Breast epithelium (tissue), 4 donors: ENCODE measurements at regions not wholly inside any gene's neighbourhood (a gene's known extent, or its start where the extent isn't known, plus 50 kb on each side); places are given as distances from the start of the nearest gene placed in this dataset.

Experiments
- DNase-seq, 2 donors: peaks; one replicate each; pipeline ENCODE4 v3.0.0-alpha.2; 2019; ENCODE audit warnings: low spot score in 2 of 2
- H3K27ac ChIP-seq, 2 donors: fragments of 200-600 bp; sonication (generic) in 1 of 2; one replicate each; pipeline ENCODE4 v1.5.1; 2016 to 2019; ENCODE audit warnings: mild to moderate bottlenecking in 1 of 2
- H3K27me3 ChIP-seq, 2 donors: fragments of 200-600 bp; sonication (generic) in 1 of 2; one replicate each; pipeline versions ENCODE4 v1.5.1 to v1.6.0; 2017 to 2019; ENCODE audit warnings: control low read depth in 1 of 2, mild to moderate bottlenecking in 1 of 2
- H3K36me3 ChIP-seq: fragments of 200-600 bp; one replicate; pipeline ENCODE4 v1.5.1; 2019
- H3K4me1 ChIP-seq, 2 donors: fragments of 200-600 bp; sonication (generic); one replicate each; pipeline ENCODE4 v1.5.1; 2016 to 2019; ENCODE audit warnings: control low read depth in 1 of 2
- H3K4me3 ChIP-seq, 3 donors: fragments of 200-600 bp; sonication (generic); 1 replicate in 2 of 3; 2 replicates in 1 of 3; pipeline ENCODE4 v1.5.1; 2016 to 2019; ENCODE audit warnings: mild to moderate bottlenecking in 3 of 3, moderate library complexity in 2 of 3
- H3K9me3 ChIP-seq, 2 donors: fragments of 200-600 bp; sonication (generic) in 1 of 2; one replicate each; pipeline ENCODE4 v1.5.1; 2016 to 2019; ENCODE audit warnings: control low read depth in 1 of 2
- POLR2A ChIP-seq: fragments of 450-650 bp; IDR thresholded peaks from one replicate; pipeline ENCODE4 v1.6.1; 2016; ENCODE audit warnings: antibody characterized with exemption, mild to moderate bottlenecking, moderate library complexity
- POLR2AphosphoS5 ChIP-seq, 3 donors: sonication (generic); formaldehyde crosslinking; IDR thresholded peaks; one replicate each; pipeline ENCODE4 v1.6.1; 2017; ENCODE audit warnings: antibody characterized with exemption in 3 of 3
- intact Hi-C: fragments of 100-400 bp; cut with DNase I; formaldehyde crosslinking; loops from one replicate; pipeline ENCODE4 v1.15.1; 2023; ENCODE audit warnings: low total_unique reads
- TF ChIP-seq, protein P1 (sequence below), 3 donors: fragments of 450-650 bp; IDR thresholded peaks; one replicate each; pipeline ENCODE4 v1.5.1; 2016 to 2017; ENCODE audit warnings: antibody characterized with exemption in 3 of 3, mild to moderate bottlenecking in 3 of 3, moderate library complexity in 3 of 3

DNA sequence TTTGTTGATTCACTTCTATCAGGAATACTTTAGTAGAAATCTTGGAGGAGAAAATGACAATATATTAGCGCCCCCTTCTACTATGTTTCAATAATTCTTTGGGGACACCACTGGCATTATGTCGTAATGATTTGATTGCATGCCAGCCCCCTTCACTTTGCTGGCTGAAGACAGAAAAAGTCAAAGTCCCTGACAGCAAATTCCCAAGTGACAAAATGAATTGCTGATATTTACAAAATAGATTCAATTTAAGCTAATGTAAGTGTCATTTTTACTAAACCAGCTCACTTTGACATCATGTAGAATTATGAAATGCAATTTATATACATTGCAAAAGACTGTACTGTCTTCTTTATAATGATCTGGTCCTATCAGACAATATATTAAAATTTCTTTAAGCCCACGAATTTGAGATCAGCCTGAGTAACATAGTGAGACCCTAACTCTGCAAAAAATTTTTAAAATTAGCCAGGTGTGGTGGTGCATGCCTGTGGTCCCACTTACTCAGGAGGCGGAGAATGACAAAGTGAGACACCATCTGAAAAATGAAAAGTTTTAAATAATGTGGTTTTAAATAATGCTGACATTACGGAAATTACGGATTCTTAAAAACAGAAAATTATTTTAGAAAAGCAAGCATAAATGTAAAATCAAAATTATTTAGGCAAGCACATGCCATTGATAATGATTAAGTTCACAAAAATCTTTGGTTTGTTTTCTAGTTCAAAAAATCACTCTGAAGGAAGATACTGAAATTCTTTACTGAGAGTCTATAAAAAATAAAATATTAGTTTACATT, 520.1 kb upstream of the PKDCC start:
- intact Hi-C loops, result no loop called here
- H3K27ac ChIP-seq, result no peak overlapping the region
- H3K36me3 ChIP-seq, result no peaks in the 10 kb centered on the region
- no peak for TF ChIP-seq POLR2AphosphoS5 (IDR thresholded peaks at IDR 0.05)
- no peak for TF ChIP-seq POLR2A
- TF ChIP-seq, protein P1, sequence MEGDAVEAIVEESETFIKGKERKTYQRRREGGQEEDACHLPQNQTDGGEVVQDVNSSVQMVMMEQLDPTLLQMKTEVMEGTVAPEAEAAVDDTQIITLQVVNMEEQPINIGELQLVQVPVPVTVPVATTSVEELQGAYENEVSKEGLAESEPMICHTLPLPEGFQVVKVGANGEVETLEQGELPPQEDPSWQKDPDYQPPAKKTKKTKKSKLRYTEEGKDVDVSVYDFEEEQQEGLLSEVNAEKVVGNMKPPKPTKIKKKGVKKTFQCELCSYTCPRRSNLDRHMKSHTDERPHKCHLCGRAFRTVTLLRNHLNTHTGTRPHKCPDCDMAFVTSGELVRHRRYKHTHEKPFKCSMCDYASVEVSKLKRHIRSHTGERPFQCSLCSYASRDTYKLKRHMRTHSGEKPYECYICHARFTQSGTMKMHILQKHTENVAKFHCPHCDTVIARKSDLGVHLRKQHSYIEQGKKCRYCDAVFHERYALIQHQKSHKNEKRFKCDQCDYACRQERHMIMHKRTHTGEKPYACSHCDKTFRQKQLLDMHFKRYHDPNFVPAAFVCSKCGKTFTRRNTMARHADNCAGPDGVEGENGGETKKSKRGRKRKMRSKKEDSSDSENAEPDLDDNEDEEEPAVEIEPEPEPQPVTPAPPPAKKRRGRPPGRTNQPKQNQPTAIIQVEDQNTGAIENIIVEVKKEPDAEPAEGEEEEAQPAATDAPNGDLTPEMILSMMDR (IDR thresholded peaks at IDR 0.05), result no peak
- no peak for DNase-seq
- H3K4me3 ChIP-seq, result no peak overlapping the region
- H3K4me1 ChIP-seq, result no peaks in the 10 kb centered on the region
- no peaks in the 10 kb centered on the region for H3K27me3 ChIP-seq
- no peaks in the 10 kb centered on the region for H3K9me3 ChIP-seq

DNA sequence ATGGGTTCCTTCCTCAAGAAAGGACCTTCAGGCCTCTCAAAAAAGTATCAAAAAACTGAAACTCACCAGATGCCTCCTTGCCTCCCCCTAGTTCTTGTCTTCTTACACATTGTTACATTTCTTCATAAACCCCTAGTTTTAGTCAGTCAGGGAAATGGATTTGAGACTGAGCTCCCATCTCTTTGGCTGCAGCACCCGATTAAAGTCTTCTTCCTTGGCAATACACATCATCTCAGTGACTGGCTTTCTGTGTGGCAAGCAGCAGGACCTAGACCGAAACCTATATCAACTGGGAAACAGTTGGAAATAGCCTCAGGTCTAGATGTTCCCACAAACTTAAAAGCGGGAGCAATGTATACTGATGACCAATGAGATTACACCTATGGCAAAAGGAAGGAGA, 512.2 kb upstream of the PKDCC start:
- Histone ChIP-seq H3K9me3 (no peaks in the 10 kb centered on the region), H3K4me3 (no peak overlapping the region), H3K27me3 (no peaks in the 10 kb centered on the region), H3K36me3 (no peaks in the 10 kb centered on the region), H3K27ac (no peak overlapping the region), H3K4me1 (no peaks in the 10 kb centered on the region)
- TF ChIP-seq, protein P1 (IDR thresholded peaks at IDR 0.05), result no peak
- TF ChIP-seq POLR2A, result no peak
- no peak for TF ChIP-seq POLR2AphosphoS5 (IDR thresholded peaks at IDR 0.05)
- intact Hi-C loops, result no loop called here
- DNase-seq, result no peak

DNA sequence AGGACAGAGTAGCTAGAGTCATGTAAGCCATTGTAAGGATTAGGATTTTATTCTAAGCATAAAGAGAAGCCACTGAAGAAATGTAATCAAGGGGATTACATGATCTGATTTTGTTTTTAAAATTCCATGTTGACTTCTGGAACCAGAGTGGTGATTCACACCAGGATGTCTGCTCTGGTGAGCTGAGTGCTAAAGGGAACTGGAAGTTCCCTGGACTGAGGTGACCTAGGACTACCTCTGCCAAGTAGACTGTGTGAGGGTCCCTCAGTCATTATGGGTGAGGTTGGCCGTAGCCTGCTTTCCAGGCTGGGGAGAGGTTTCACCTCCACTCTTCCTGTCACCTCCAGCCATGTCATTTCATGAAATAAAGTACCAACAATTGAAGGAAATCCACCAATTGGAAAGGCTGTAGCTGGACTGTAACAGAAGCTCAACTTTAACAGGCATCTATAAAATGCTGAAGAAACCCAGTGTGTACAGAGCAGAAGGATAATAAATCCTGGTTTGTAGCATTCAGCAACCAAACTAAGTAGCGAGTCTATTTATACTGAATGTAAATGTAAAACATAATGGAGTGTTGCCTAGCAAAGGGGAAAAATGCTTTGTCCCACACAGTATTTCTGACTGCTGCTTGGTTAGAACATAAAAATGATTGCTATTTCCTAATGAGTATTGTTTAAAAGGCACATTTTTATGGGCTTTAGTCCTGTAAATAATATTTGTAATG, 507.4 kb upstream of the PKDCC start:
- no peak for DNase-seq
- intact Hi-C loops, result loop anchor here (5.0 kb wide), 1 partner anchor 282 kb away; no protein-coding TSS in a partner anchor
- TF ChIP-seq POLR2A (no peak), POLR2AphosphoS5 (IDR thresholded peaks at IDR 0.05) (no peak)
- TF ChIP-seq, protein P1 (IDR thresholded peaks at IDR 0.05), result no peak
- no peaks in the 10 kb centered on the region for H3K9me3 ChIP-seq
- no peaks in the 10 kb centered on the region for H3K4me1 ChIP-seq
- no peaks in the 10 kb centered on the region for H3K36me3 ChIP-seq
- H3K4me3 ChIP-seq, result no peak overlapping the region
- H3K27ac ChIP-seq, result no peak overlapping the region
- no peaks in the 10 kb centered on the region for H3K27me3 ChIP-seq

GRCh38 chr2:41543726-41544125, 504.1 kb upstream of the PKDCC start:
- no peaks in the 10 kb centered on the region for H3K9me3 ChIP-seq
- no peak for DNase-seq
- no peaks in the 10 kb centered on the region for H3K36me3 ChIP-seq
- TF ChIP-seq POLR2AphosphoS5 (IDR thresholded peaks at IDR 0.05) (no peak), POLR2A (no peak)
- TF ChIP-seq, protein P1 (IDR thresholded peaks at IDR 0.05), result no peak
- no peaks in the 10 kb centered on the region for H3K4me1 ChIP-seq
- no peaks in the 10 kb centered on the region for H3K27me3 ChIP-seq
- H3K4me3 ChIP-seq, result no peak overlapping the region
- intact Hi-C loops, result loop anchor here (5.0 kb wide), 1 partner anchor 279 kb away; no protein-coding TSS in a partner anchor
- no peak overlapping the region for H3K27ac ChIP-seq

DNA sequence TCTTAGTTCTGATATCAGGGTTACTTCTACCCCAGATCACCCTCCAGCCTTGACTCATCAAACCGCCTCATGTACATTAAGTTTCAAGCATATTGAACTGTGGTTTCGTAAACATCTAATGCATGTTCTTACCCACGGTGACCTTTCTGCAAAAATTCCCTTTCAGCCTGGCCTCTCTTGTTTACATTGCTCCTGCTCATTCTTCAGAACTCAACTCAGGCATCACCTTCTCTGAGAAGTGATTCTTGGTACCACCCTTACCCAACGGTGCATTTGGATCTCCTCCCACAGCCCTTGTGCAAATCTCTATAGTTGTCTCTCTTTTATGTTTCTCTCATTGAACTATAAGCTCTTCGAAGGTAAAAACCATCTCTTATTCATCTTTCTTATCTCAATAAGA, 503.1 kb upstream of the PKDCC start:
- no peak overlapping the region for H3K4me3 ChIP-seq
- no peaks in the 10 kb centered on the region for H3K27me3 ChIP-seq
- TF ChIP-seq, protein P1 (IDR thresholded peaks at IDR 0.05), result no peak
- TF ChIP-seq POLR2AphosphoS5 (IDR thresholded peaks at IDR 0.05) (no peak), POLR2A (no peak)
- no peak overlapping the region for H3K27ac ChIP-seq
- H3K36me3 ChIP-seq, result no peaks in the 10 kb centered on the region
- intact Hi-C loops, result loop anchor here (5.0 kb wide), 1 partner anchor 278 kb away; no protein-coding TSS in a partner anchor
- no peak for DNase-seq
- no peaks in the 10 kb centered on the region for H3K4me1 ChIP-seq
- H3K9me3 ChIP-seq, result no peaks in the 10 kb centered on the region
